ENCODE measurements at regions not wholly inside any gene's neighbourhood (a gene's known extent, or its start where the extent isn't known, plus 50 kb on each side); places are given as distances from the start of the nearest gene placed in this dataset.

DNA sequence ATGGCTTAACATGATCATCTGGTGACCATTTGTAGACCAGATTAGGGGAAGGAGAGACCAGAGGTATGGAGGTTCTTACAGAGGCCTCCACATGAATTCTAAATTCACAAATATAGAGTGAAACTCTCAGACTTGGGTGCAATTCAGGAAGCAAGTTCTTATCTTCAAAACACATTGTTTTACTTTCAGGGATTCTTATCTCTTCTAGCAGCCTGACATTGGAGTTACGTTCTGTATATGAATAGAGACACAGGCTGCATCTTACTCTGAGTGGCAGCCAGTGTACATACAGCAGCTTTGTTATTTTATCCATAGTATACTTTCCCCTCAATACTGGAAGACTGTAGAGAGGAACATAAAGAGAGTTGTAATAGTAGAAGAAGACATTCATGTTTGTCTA is 1331.7 kb upstream of the WWC1 start:
- TF ChIP-seq CTCF (IDR thresholded peaks at IDR 0.05; ENCODE audit: extremely low read depth in 1 of 2, insufficient read depth in 1 of 2, low read depth in 1 of 2, low read length in 2 of 2) (no peak), EZH2 (IDR thresholded peaks at IDR 0.05; ENCODE audit: borderline replicate concordance, low read depth, low read length, severe bottlenecking) (no peak)

All from endothelial cell of umbilical vein (primary cell).